ENCODE measurements at regions not wholly inside any gene's neighbourhood (a gene's known extent, or its start where the extent isn't known, plus 50 kb on each side); places are given as distances from the start of the nearest gene placed in this dataset.

- peaks cover 9% of the 10 kb centered on the region for H3K27me3 ChIP-seq (replicated peaks; ENCODE audit: insufficient read depth)
- no peak for DNase-seq (ENCODE audit: low spot score)
- TF ChIP-seq CTCF (IDR thresholded peaks at IDR 0.05), result no peak
Observed at GRCh38 chr1:38128926-38129453, 82.4 kb upstream of the POU3F1 start.

GRCh38 chr1:38128511-38128910 lies 81.9 kb upstream of the POU3F1 start:
- H3K4me3 ChIP-seq, result no peak overlapping the region
- no peak overlapping the region for H3K27ac ChIP-seq
- TF ChIP-seq CTCF (IDR thresholded peaks at IDR 0.05), result no peak
- H3K36me3 ChIP-seq, result no peaks in the 10 kb centered on the region
- peaks cover 9% of the 10 kb centered on the region for H3K27me3 ChIP-seq (replicated peaks; ENCODE audit: insufficient read depth)
- no peak for DNase-seq (ENCODE audit: low spot score)
- no peak for ATAC-seq (ENCODE audit: insufficient number of reproducible peaks, low FRiP score, low read depth)
- peaks cover 0 to 2% of the 10 kb centered on the region in 2 donors for H3K4me1 ChIP-seq (ENCODE audit: control insufficient read depth in 1 of 2, low read depth in 2 of 2)
- H3K9me3 ChIP-seq, result no peaks in the 10 kb centered on the region

More at GRCh38 chr1:38128926-38129453, 82.4 kb upstream of the POU3F1 start:
- no peak overlapping the region for H3K27ac ChIP-seq
- H3K4me3 ChIP-seq, result no peak overlapping the region
- H3K4me1 ChIP-seq (ENCODE audit: control insufficient read depth in 1 of 2, low read depth in 2 of 2), result peaks cover 0 to 7% of the 10 kb centered on the region in 2 donors
- no peaks in the 10 kb centered on the region for H3K36me3 ChIP-seq
- H3K9me3 ChIP-seq, result no peaks in the 10 kb centered on the region
- no peak for ATAC-seq (ENCODE audit: insufficient number of reproducible peaks, low FRiP score, low read depth)

- Histone ChIP-seq H3K27me3 (replicated peaks; ENCODE audit: insufficient read depth) (peaks cover 2% of the 10 kb centered on the region), H3K9me3 (no peaks in the 10 kb centered on the region), H3K36me3 (no peaks in the 10 kb centered on the region), H3K27ac (no peak overlapping the region), H3K4me1 (ENCODE audit: control insufficient read depth in 1 of 2, low read depth in 2 of 2) (no peaks in the 10 kb centered on the region), H3K4me3 (no peak overlapping the region)
- DNase-seq (ENCODE audit: low spot score) (no peak), ATAC-seq (ENCODE audit: insufficient number of reproducible peaks, low FRiP score, low read depth) (no peak)
- TF ChIP-seq CTCF (IDR thresholded peaks at IDR 0.05), result no peak
Observed at GRCh38 chr1:38127428-38127827, 80.8 kb upstream of the POU3F1 start.

GRCh38 chr1:38126970-38127369 lies 80.4 kb upstream of the POU3F1 start:
- Histone ChIP-seq H3K36me3 (no peaks in the 10 kb centered on the region), H3K27me3 (replicated peaks; ENCODE audit: insufficient read depth) (no peaks in the 10 kb centered on the region), H3K4me3 (no peak overlapping the region), H3K27ac (no peak overlapping the region), H3K4me1 (ENCODE audit: control insufficient read depth in 1 of 2, low read depth in 2 of 2) (no peaks in the 10 kb centered on the region), H3K9me3 (no peaks in the 10 kb centered on the region)
- TF ChIP-seq CTCF (IDR thresholded peaks at IDR 0.05), result no peak
- DNase-seq (ENCODE audit: low spot score) (no peak), ATAC-seq (ENCODE audit: insufficient number of reproducible peaks, low FRiP score, low read depth) (no peak)

GRCh38 chr1:38125837-38126520 lies 79.4 kb upstream of the POU3F1 start:
- Histone ChIP-seq H3K4me3 (no peak overlapping the region), H3K36me3 (no peaks in the 10 kb centered on the region), H3K4me1 (ENCODE audit: control insufficient read depth in 1 of 2, low read depth in 2 of 2) (no peaks in the 10 kb centered on the region), H3K27ac (no peak overlapping the region), H3K27me3 (replicated peaks; ENCODE audit: insufficient read depth) (no peaks in the 10 kb centered on the region), H3K9me3 (no peaks in the 10 kb centered on the region)
- ATAC-seq (ENCODE audit: insufficient number of reproducible peaks, low FRiP score, low read depth) (no peak), DNase-seq (ENCODE audit: low spot score) (no peak)
- no peak for TF ChIP-seq CTCF (IDR thresholded peaks at IDR 0.05)

Measured in thoracic aorta (tissue), 2 donors.